BLaER1 (cell line): ENCODE measurements at regions not wholly inside any gene's neighbourhood (a gene's known extent, or its start where the extent isn't known, plus 50 kb on each side); places are given as distances from the start of the nearest gene placed in this dataset.

Experiments used
- H3K27ac ChIP-seq: shearing (Covaris generic); formaldehyde crosslinking; 2 replicates; pipeline ENCODE4 v1.8.1; 2022
- H3K27me3 ChIP-seq: shearing (Covaris generic); formaldehyde crosslinking; 2 replicates; pipeline ENCODE4 v1.8.1; 2022
- H3K36me3 ChIP-seq: shearing (Covaris generic); formaldehyde crosslinking; 2 replicates; pipeline ENCODE4 v1.8.1; 2022
- H3K4me1 ChIP-seq: shearing (Covaris generic); formaldehyde crosslinking; 2 replicates; pipeline ENCODE4 v1.8.1; 2022
- H3K4me2 ChIP-seq: shearing (Covaris generic); formaldehyde crosslinking; 2 replicates; pipeline ENCODE4 v1.8.1; 2022
- H3K4me3 ChIP-seq: shearing (Covaris generic); formaldehyde crosslinking; 2 replicates; pipeline ENCODE4 v1.8.1; 2022
- H3K9ac ChIP-seq: shearing (Covaris generic); formaldehyde crosslinking; 2 replicates; pipeline ENCODE4 v1.8.1; 2022
- H3K9me3 ChIP-seq: shearing (Covaris generic); formaldehyde crosslinking; 2 replicates; pipeline ENCODE4 v1.8.1; 2022
- H4K20me1 ChIP-seq: shearing (Covaris generic); formaldehyde crosslinking; 2 replicates; pipeline ENCODE4 v1.8.1; 2022
- Cebpa-rat ChIP-seq: shearing (Covaris generic); IDR thresholded peaks from 2 replicates; pipeline ENCODE4 v1.8.1; 2022

- H3K36me3 ChIP-seq, result peaks cover 68% of the 10 kb centered on the region
- H3K4me1 ChIP-seq, result 0 out of 2 replicates have a peak, but pooled peaks cover 9% of the 10 kb centered on the region
- H4K20me1 ChIP-seq, result peaks cover 76% of the 10 kb centered on the region
- peaks cover 2% of the 10 kb centered on the region for H3K9me3 ChIP-seq
- TF ChIP-seq Cebpa-rat, result no peak
- H3K27ac ChIP-seq, result no peak overlapping the region
- no peak overlapping the region for H3K4me3 ChIP-seq
- H3K9ac ChIP-seq, result no peak overlapping the region
- H3K27me3 ChIP-seq, result no peaks in the 10 kb centered on the region
- no peak overlapping the region for H3K4me2 ChIP-seq
These were observed 311.1 kb downstream of the TMEM121 start for GRCh38 chr14:105837349-105838063.

GRCh38 chr14:105838107-105838506 is 311.7 kb downstream of the TMEM121 start:
- Histone ChIP-seq H3K4me3 (no peak overlapping the region), H3K4me2 (no peak overlapping the region), H3K9me3 (no peaks in the 10 kb centered on the region), H4K20me1 (peaks cover 82% of the 10 kb centered on the region), H3K36me3 (peaks cover 74% of the 10 kb centered on the region), H3K27me3 (no peaks in the 10 kb centered on the region), H3K9ac (no peak overlapping the region), H3K27ac (no peak overlapping the region), H3K4me1 (0 out of 2 replicates have a peak, but pooled peaks cover 9% of the 10 kb centered on the region)
- TF ChIP-seq Cebpa-rat, result no peak

- no peak overlapping the region for H3K4me3 ChIP-seq
- no peaks in the 10 kb centered on the region for H3K9me3 ChIP-seq
- H3K27ac ChIP-seq, result 0 out of 2 replicates have a peak overlapping the region, but pooled peaks have one; percentile 26
- no peak for TF ChIP-seq Cebpa-rat
- H3K9ac ChIP-seq, result no peak overlapping the region
- 0 out of 2 replicates have a peak, but pooled peaks cover 9% of the 10 kb centered on the region for H3K4me1 ChIP-seq
- H3K36me3 ChIP-seq, result peaks cover 81% of the 10 kb centered on the region
- H3K4me2 ChIP-seq, result no peak overlapping the region
- peaks cover 89% of the 10 kb centered on the region for H4K20me1 ChIP-seq
- H3K27me3 ChIP-seq, result no peaks in the 10 kb centered on the region
These were observed 312.4 kb downstream of the TMEM121 start for GRCh38 chr14:105838591-105839424.

- Histone ChIP-seq H3K4me2 (no peak overlapping the region), H4K20me1 (peaks cover 98% of the 10 kb centered on the region), H3K27me3 (no peaks in the 10 kb centered on the region), H3K9ac (no peak overlapping the region), H3K4me1 (0 out of 2 replicates have a peak, but pooled peaks cover 6% of the 10 kb centered on the region), H3K36me3 (peaks cover 89% of the 10 kb centered on the region), H3K27ac (peak overlapping the region; percentile 26; the same call in 1 of the 2 replicates), H3K9me3 (no peaks in the 10 kb centered on the region), H3K4me3 (no peak overlapping the region)
- TF ChIP-seq Cebpa-rat, result no peak
These were observed 313.3 kb downstream of the TMEM121 start for GRCh38 chr14:105839425-105840265.

GRCh38 chr14:105840266-105841021 is 314.1 kb downstream of the TMEM121 start:
- Histone ChIP-seq H3K9ac (no peak overlapping the region), H3K4me2 (no peak overlapping the region), H3K4me1 (no peaks in the 10 kb centered on the region), H4K20me1 (peaks cover 100% of the 10 kb centered on the region), H3K4me3 (no peak overlapping the region), H3K27ac (no peak overlapping the region), H3K36me3 (peaks cover 97% of the 10 kb centered on the region), H3K9me3 (no peaks in the 10 kb centered on the region), H3K27me3 (no peaks in the 10 kb centered on the region)
- TF ChIP-seq Cebpa-rat, result no peak

- Histone ChIP-seq H3K4me1 (peaks cover 6% of the 10 kb centered on the region; the same call in 1 of the 2 replicates), H4K20me1 (peaks cover 100% of the 10 kb centered on the region), H3K4me2 (no peak overlapping the region), H3K9me3 (no peaks in the 10 kb centered on the region), H3K4me3 (no peak overlapping the region), H3K9ac (no peak overlapping the region), H3K27me3 (no peaks in the 10 kb centered on the region), H3K36me3 (peaks cover 99% of the 10 kb centered on the region), H3K27ac (no peak overlapping the region)
- TF ChIP-seq Cebpa-rat, result no peak
These were observed 314.9 kb downstream of the TMEM121 start for GRCh38 chr14:105841022-105842009.

- no peaks in the 10 kb centered on the region for H3K27me3 ChIP-seq
- peaks cover 8% of the 10 kb centered on the region; the same call in 1 of the 2 replicates for H3K4me1 ChIP-seq
- H3K4me2 ChIP-seq, result no peak overlapping the region
- TF ChIP-seq Cebpa-rat, result no peak
- H3K9ac ChIP-seq, result no peak overlapping the region
- peaks cover 100% of the 10 kb centered on the region for H3K36me3 ChIP-seq
- no peak overlapping the region for H3K4me3 ChIP-seq
- no peaks in the 10 kb centered on the region for H3K9me3 ChIP-seq
- no peak overlapping the region for H3K27ac ChIP-seq
- H4K20me1 ChIP-seq, result peaks cover 100% of the 10 kb centered on the region
These were observed 315.7 kb downstream of the TMEM121 start for GRCh38 chr14:105842105-105842504.

- no peak overlapping the region for H3K4me3 ChIP-seq
- H3K27me3 ChIP-seq, result no peaks in the 10 kb centered on the region
- no peak for TF ChIP-seq Cebpa-rat
- H3K9me3 ChIP-seq, result no peaks in the 10 kb centered on the region
- no peak overlapping the region for H3K4me2 ChIP-seq
- no peak overlapping the region for H3K9ac ChIP-seq
- peaks cover 100% of the 10 kb centered on the region for H3K36me3 ChIP-seq
- peaks cover 8% of the 10 kb centered on the region; the same call in 1 of the 2 replicates for H3K4me1 ChIP-seq
- no peak overlapping the region for H3K27ac ChIP-seq
- peaks cover 100% of the 10 kb centered on the region for H4K20me1 ChIP-seq
These were observed 317.2 kb downstream of the TMEM121 start for GRCh38 chr14:105843444-105844046.
